Right lobe of liver (tissue), 6 donors: ENCODE measurements at regions not wholly inside any gene's neighbourhood (a gene's known extent, or its start where the extent isn't known, plus 50 kb on each side); places are given as distances from the start of the nearest gene placed in this dataset.

Experiments used
- ATAC-seq, 4 donors: fragments of 200-7000 bp; cut with Tn5 transposase; one replicate each; pipeline ENCODE4 v1.9.1; 2020; ENCODE audit warnings: mild to moderate bottlenecking in 4 of 4, moderate library complexity in 4 of 4
- DNase-seq, 3 donors: peaks; one replicate each; pipeline ENCODE4 v3.0.0-alpha.2; 2020
- H3K27ac ChIP-seq, 3 donors: fragments of 200-600 bp; one replicate each; pipeline ENCODE4 v1.8.0; 2022
- H3K27me3 ChIP-seq, 2 donors: fragments of 200-600 bp; one replicate each; pipeline ENCODE4 v1.8.0; 2022
- H3K36me3 ChIP-seq, 4 donors: fragments of 200-600 bp; sonication (generic) in 1 of 4; one replicate each; pipeline versions ENCODE4 v1.5.1 to v1.8.0; 2017 to 2022; ENCODE audit warnings: control low read depth in 1 of 4
- H3K4me1 ChIP-seq, 4 donors: fragments of 200-600 bp; sonication (generic) in 1 of 4; one replicate each; pipeline versions ENCODE4 v1.5.1 to v1.8.0; 2017 to 2022; ENCODE audit warnings: control low read depth in 1 of 4
- H3K4me3 ChIP-seq, 3 donors: fragments of 200-600 bp; one replicate each; pipeline ENCODE4 v1.8.0; 2022
- H3K9me3 ChIP-seq, 4 donors: fragments of 200-600 bp; sonication (generic) in 1 of 4; one replicate each; pipeline versions ENCODE4 v1.5.1 to v1.8.0; 2017 to 2022; ENCODE audit warnings: control low read depth in 1 of 4
- CTCF ChIP-seq, 4 donors: fragments of 200-600 bp in 3 of 4; fragments of 450-650 bp in 1 of 4; IDR thresholded peaks; one replicate each; pipeline versions ENCODE4 v1.5.1 to v1.8.0; 2016 to 2022; ENCODE audit warnings: antibody characterized with exemption in 4 of 4, mild to moderate bottlenecking in 2 of 4
- POLR2A ChIP-seq: fragments of 450-650 bp; IDR thresholded peaks from one replicate; pipeline ENCODE4 v1.6.1; 2017; ENCODE audit warnings: antibody characterized with exemption, mild to moderate bottlenecking
- WGBS: methylation state at CpG from one replicate; pipeline ENCODE4 v1.1.6; 2018; ENCODE audit warnings: low coverage, low lambda C conversion rate; ENCODE audit not compliant: insufficient coverage; ENCODE audit errors: missing lambda C conversion rate; 5-methylcytosine and 5-hydroxymethylcytosine counted together
- intact Hi-C, 2 donors: fragments of 100-400 bp; cut with DNase I; formaldehyde crosslinking; loops; one replicate each; pipeline versions ENCODE4 v1.11.2 to v1.14.1; 2022
- donor health status: DM: no; HTN: yes; CAD: no.
- donor health status: DM: no; HTN: no; CAD: no.
- donor health status: DM: no; HTN: no; CAD: no.
- donor health status: DM: no; HTN: yes; CAD: no.
- donor health status: DM: no; HTN: yes; CAD: no.

DNA sequence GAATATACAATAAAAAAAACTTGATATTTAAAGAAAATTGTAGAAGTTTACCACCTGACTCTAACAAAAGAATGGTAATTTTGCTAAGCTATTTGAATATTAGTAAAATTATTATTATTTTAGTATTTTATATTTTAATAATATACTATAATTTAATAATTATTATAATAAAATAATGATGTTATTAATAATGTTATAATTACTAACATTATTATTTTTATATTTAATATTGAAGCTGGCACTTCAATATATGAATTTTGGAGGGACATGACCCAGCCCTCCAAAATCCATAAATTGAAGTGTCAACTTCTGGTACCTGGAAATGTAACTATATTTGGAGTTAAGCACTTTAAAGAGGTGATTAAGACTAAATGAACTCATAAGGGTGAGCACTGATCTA, 486.1 kb upstream of the CDH9 start:
- intact Hi-C loops, result no loop called here
- no peaks in the 10 kb centered on the region for H3K36me3 ChIP-seq
- no peak for ATAC-seq
- no peaks in the 10 kb centered on the region for H3K27me3 ChIP-seq
- H3K9me3 ChIP-seq, result no peaks in the 10 kb centered on the region
- H3K4me3 ChIP-seq, result no peak overlapping the region
- no peak for TF ChIP-seq POLR2A
- no peak for TF ChIP-seq CTCF (IDR thresholded peaks at IDR 0.05)
- no peak overlapping the region for H3K27ac ChIP-seq
- no peaks in the 10 kb centered on the region for H3K4me1 ChIP-seq
- no peak for DNase-seq

DNA sequence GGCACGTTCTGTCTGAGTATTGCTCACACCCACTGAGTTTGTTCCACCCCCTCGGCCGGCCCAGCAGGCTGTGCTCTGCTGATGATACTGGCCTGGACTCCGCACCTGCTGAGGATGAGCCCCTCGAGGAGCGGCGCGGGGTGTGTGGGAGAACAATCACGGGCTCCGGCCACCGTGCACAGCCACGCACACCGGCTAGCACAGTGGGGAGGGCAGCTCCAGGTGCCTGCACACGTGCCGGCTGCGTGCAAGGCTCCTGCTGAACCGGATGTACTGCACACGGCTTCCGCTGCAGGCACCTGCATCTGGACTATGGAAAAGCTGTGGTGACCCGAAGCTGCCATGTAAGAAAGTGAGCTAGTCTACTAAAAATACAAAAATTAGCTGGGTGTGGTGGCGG, 485.2 kb upstream of the CDH9 start:
- TF ChIP-seq POLR2A (no peak), CTCF (IDR thresholded peaks at IDR 0.05) (no peak)
- no peak for DNase-seq
- H3K4me1 ChIP-seq, result no peaks in the 10 kb centered on the region
- intact Hi-C loops, result no loop called here
- H3K4me3 ChIP-seq, result no peak overlapping the region
- no peak overlapping the region for H3K27ac ChIP-seq
- 40% methylated on average over 1 of the region's 21 CpGs for WGBS
- no peaks in the 10 kb centered on the region for H3K36me3 ChIP-seq
- no peak for ATAC-seq
- H3K27me3 ChIP-seq, result no peaks in the 10 kb centered on the region
- H3K9me3 ChIP-seq, result no peaks in the 10 kb centered on the region

DNA sequence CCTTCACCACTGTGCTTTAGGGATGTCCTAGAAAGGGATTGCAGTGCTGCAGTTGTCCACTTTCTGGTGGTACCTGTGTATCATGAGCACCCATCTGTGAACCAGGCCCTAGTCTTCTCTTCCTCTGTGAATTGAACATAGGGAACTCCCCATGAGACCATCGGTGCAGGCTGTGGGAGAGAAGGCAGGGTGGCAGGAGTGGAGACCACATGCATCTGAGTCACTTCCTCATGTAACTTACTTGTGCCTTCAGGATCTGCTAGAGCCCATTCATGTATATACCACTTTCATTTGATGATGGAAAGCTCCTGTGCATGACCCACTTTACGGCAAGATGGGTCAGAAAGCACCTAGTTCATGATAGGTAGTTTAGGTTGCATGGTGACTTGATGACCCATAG, 478.1 kb upstream of the CDH9 start:
- H3K4me3 ChIP-seq, result no peak overlapping the region
- H3K27me3 ChIP-seq, result no peaks in the 10 kb centered on the region
- H3K9me3 ChIP-seq, result no peaks in the 10 kb centered on the region
- no peaks in the 10 kb centered on the region for H3K36me3 ChIP-seq
- 60% methylated on average over 2 of the region's 2 CpGs for WGBS
- no peak overlapping the region for H3K27ac ChIP-seq
- DNase-seq (no peak), ATAC-seq (no peak)
- intact Hi-C loops, result no loop called here
- no peaks in the 10 kb centered on the region for H3K4me1 ChIP-seq
- TF ChIP-seq POLR2A (no peak), CTCF (IDR thresholded peaks at IDR 0.05) (no peak)

DNA sequence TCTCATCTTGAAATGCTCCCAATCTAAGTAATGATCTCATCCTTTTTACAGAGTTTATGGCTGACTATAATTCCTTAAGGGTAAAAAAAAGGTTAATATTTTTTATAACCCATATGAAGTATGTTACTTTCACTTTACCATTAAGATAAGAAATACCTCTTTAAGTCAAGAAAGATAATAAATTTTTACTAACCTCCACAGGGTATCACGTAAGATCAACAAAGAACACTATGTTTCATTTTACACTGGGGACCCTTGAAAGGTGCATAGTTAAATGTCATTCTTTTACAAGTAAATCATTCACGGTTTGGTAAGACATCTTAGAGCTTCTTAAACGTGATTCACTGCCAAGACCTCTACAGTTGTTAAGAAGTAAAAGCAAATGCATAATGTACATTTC, 472.7 kb upstream of the CDH9 start:
- Histone ChIP-seq H3K9me3 (no peaks in the 10 kb centered on the region), H3K4me3 (no peak overlapping the region), H3K27ac (no peak overlapping the region), H3K27me3 (no peaks in the 10 kb centered on the region), H3K36me3 (no peaks in the 10 kb centered on the region), H3K4me1 (no peaks in the 10 kb centered on the region)
- TF ChIP-seq POLR2A (no peak), CTCF (IDR thresholded peaks at IDR 0.05) (no peak)
- no peak for DNase-seq
- 44% methylated on average over 3 of the region's 3 CpGs for WGBS
- no peak for ATAC-seq
- intact Hi-C loops, result no loop called here

- intact Hi-C loops, result no loop called here
- Histone ChIP-seq H3K36me3 (no peaks in the 10 kb centered on the region), H3K4me1 (no peaks in the 10 kb centered on the region), H3K27me3 (no peaks in the 10 kb centered on the region), H3K9me3 (no peaks in the 10 kb centered on the region), H3K4me3 (no peak overlapping the region), H3K27ac (no peak overlapping the region)
- 38% methylated on average over 3 of the region's 3 CpGs for WGBS
- no peak for TF ChIP-seq POLR2A
- TF ChIP-seq CTCF (IDR thresholded peaks at IDR 0.05), result no peak
- DNase-seq (no peak), ATAC-seq (no peak)
Observed at GRCh38 chr5:27503813-27504212, 465.4 kb upstream of the CDH9 start.
